ENCODE measurements at regions not wholly inside any gene's neighbourhood (a gene's known extent, or its start where the extent isn't known, plus 50 kb on each side); places are given as distances from the start of the nearest gene placed in this dataset.

GRCh38 chr4:32735856-32736590 lies 2015.9 kb downstream of the PCDH7 start:
- no peak overlapping the region for H3K27ac ChIP-seq (ENCODE audit: low read depth, low read length, poor library complexity, severe bottlenecking)

DNA sequence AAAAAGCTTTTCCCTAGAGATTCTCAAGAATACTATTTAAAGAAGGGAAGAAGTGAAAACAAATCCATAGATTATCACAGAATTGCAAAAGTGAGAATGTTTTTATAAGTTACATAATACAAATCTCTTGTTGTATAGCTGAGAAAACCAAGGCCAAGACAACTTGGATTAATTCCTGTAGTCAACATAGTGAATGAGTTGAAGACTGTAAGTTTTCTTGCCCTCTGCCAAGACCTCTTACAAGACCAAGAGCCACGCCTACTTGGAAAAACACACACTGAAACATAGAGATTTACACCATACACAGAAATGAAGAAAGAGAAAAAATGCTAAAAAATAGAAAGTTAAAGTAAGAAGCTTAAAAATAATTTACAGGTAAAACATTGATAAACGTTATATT lies 2024.0 kb downstream of the PCDH7 start:
- H3K79me2 ChIP-seq (ENCODE audit: insufficient read depth, low read length), result no peaks in the 10 kb centered on the region
- no peaks in the 10 kb centered on the region for H3F3A ChIP-seq (ENCODE audit: insufficient read depth, low read length)
- H3K27me3 ChIP-seq (ENCODE audit: insufficient read depth, low read length), result no peaks in the 10 kb centered on the region
- H3K9me2 ChIP-seq (ENCODE audit: low read depth, low read length), result no peaks in the 10 kb centered on the region
- no peak overlapping the region for H3K4me2 ChIP-seq (ENCODE audit: low read length)
- no peaks in the 10 kb centered on the region for H3K4me1 ChIP-seq (ENCODE audit: insufficient read depth, low read length, severe bottlenecking)
- H3K9me3 ChIP-seq (ENCODE audit: low read length), result no peaks in the 10 kb centered on the region
- H3K9ac ChIP-seq (ENCODE audit: low read length), result no peak overlapping the region
- no peak for TF ChIP-seq EZH2 (IDR thresholded peaks at IDR 0.05; ENCODE audit: borderline replicate concordance, low read length)
- TF ChIP-seq, protein P1, sequence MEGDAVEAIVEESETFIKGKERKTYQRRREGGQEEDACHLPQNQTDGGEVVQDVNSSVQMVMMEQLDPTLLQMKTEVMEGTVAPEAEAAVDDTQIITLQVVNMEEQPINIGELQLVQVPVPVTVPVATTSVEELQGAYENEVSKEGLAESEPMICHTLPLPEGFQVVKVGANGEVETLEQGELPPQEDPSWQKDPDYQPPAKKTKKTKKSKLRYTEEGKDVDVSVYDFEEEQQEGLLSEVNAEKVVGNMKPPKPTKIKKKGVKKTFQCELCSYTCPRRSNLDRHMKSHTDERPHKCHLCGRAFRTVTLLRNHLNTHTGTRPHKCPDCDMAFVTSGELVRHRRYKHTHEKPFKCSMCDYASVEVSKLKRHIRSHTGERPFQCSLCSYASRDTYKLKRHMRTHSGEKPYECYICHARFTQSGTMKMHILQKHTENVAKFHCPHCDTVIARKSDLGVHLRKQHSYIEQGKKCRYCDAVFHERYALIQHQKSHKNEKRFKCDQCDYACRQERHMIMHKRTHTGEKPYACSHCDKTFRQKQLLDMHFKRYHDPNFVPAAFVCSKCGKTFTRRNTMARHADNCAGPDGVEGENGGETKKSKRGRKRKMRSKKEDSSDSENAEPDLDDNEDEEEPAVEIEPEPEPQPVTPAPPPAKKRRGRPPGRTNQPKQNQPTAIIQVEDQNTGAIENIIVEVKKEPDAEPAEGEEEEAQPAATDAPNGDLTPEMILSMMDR (IDR thresholded peaks at IDR 0.05; ENCODE audit: low read length), result no peak
- H3K4me3 ChIP-seq (ENCODE audit: low read depth, low read length, poor library complexity, severe bottlenecking), result no peak overlapping the region
- H2AFZ ChIP-seq (ENCODE audit: low read length), result no peak overlapping the region
- H3K27ac ChIP-seq (ENCODE audit: low read depth, low read length, poor library complexity, severe bottlenecking), result no peak overlapping the region
- no peaks in the 10 kb centered on the region for H3K36me3 ChIP-seq (ENCODE audit: insufficient read depth, low read length)
- no peaks in the 10 kb centered on the region for H4K20me1 ChIP-seq (ENCODE audit: insufficient read depth, low read length)

More at GRCh38 chr4:32735856-32736590, 2015.9 kb downstream of the PCDH7 start:
- no peak overlapping the region for H2AFZ ChIP-seq (ENCODE audit: low read length)
- H3K9me2 ChIP-seq (ENCODE audit: low read depth, low read length), result no peaks in the 10 kb centered on the region
- H3K79me2 ChIP-seq (ENCODE audit: insufficient read depth, low read length), result no peaks in the 10 kb centered on the region
- H4K20me1 ChIP-seq (ENCODE audit: insufficient read depth, low read length), result no peaks in the 10 kb centered on the region
- H3K9me3 ChIP-seq (ENCODE audit: low read length), result no peaks in the 10 kb centered on the region
- no peaks in the 10 kb centered on the region for H3K4me1 ChIP-seq (ENCODE audit: insufficient read depth, low read length, severe bottlenecking)
- no peaks in the 10 kb centered on the region for H3K36me3 ChIP-seq (ENCODE audit: insufficient read depth, low read length)
- TF ChIP-seq, protein P1 (IDR thresholded peaks at IDR 0.05; ENCODE audit: low read length), result no peak
- TF ChIP-seq EZH2 (IDR thresholded peaks at IDR 0.05; ENCODE audit: borderline replicate concordance, low read length), result no peak
- H3K9ac ChIP-seq (ENCODE audit: low read length), result no peak overlapping the region
- no peaks in the 10 kb centered on the region for H3K27me3 ChIP-seq (ENCODE audit: insufficient read depth, low read length)
- H3F3A ChIP-seq (ENCODE audit: insufficient read depth, low read length), result no peaks in the 10 kb centered on the region
- no peak overlapping the region for H3K4me3 ChIP-seq (ENCODE audit: low read depth, low read length, poor library complexity, severe bottlenecking)
- no peak overlapping the region for H3K4me2 ChIP-seq (ENCODE audit: low read length)

DNA sequence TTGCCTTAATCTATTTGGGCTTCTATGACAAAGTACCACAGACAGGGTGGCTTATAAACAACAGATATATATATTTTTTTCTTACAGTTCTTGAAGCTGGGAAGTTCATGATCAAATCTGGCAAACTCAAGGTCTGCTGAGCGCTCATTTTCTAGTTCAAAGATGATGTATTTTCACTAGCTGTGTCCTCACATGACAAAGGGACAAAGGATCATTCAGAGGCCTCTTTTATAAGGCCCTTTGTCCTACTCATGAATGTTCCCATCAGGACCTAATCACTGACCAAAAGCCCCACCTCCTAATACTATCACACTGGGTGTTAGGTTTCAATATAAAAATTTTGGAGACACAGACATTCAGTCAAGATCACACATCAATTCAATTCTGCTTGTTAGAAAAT lies 2025.2 kb downstream of the PCDH7 start:
- Histone ChIP-seq H3K9me3 (ENCODE audit: low read length) (no peaks in the 10 kb centered on the region), H3K27ac (ENCODE audit: low read depth, low read length, poor library complexity, severe bottlenecking) (no peak overlapping the region), H3K9ac (ENCODE audit: low read length) (no peak overlapping the region), H2AFZ (ENCODE audit: low read length) (no peak overlapping the region), H3F3A (ENCODE audit: insufficient read depth, low read length) (no peaks in the 10 kb centered on the region), H3K4me3 (ENCODE audit: low read depth, low read length, poor library complexity, severe bottlenecking) (no peak overlapping the region), H3K4me2 (ENCODE audit: low read length) (no peak overlapping the region), H3K79me2 (ENCODE audit: insufficient read depth, low read length) (no peaks in the 10 kb centered on the region), H3K9me2 (ENCODE audit: low read depth, low read length) (no peaks in the 10 kb centered on the region), H3K27me3 (ENCODE audit: insufficient read depth, low read length) (no peaks in the 10 kb centered on the region), H3K36me3 (ENCODE audit: insufficient read depth, low read length) (no peaks in the 10 kb centered on the region), H4K20me1 (ENCODE audit: insufficient read depth, low read length) (no peaks in the 10 kb centered on the region), H3K4me1 (ENCODE audit: insufficient read depth, low read length, severe bottlenecking) (no peaks in the 10 kb centered on the region)
- no peak for TF ChIP-seq EZH2 (IDR thresholded peaks at IDR 0.05; ENCODE audit: borderline replicate concordance, low read length)
- TF ChIP-seq, protein P1 (IDR thresholded peaks at IDR 0.05; ENCODE audit: low read length), result no peak

Measured in OCI-LY1 (cell line).